ENCODE measurements at regions not wholly inside any gene's neighbourhood (a gene's known extent, or its start where the extent isn't known, plus 50 kb on each side); places are given as distances from the start of the nearest gene placed in this dataset.

DNA sequence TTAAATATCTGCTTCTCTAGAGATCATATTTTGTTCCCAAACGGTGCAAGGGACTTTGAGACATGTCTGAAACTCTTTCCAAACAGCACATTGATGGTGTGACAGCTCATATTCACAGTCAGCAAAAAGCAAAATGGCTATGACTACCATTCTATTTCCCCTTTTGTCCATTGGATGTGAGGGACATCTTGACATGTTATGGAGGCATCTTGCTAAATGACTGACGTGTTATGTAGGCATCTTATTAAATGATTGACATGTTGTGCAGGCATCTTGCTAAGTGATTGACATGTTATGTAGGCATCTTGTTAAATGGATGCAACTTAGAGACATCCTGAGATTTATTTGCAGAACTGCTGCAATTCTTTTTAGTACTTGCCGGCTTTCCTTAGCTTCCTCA is 255.8 kb downstream of the DLL1 start:
- TF ChIP-seq, protein P1, sequence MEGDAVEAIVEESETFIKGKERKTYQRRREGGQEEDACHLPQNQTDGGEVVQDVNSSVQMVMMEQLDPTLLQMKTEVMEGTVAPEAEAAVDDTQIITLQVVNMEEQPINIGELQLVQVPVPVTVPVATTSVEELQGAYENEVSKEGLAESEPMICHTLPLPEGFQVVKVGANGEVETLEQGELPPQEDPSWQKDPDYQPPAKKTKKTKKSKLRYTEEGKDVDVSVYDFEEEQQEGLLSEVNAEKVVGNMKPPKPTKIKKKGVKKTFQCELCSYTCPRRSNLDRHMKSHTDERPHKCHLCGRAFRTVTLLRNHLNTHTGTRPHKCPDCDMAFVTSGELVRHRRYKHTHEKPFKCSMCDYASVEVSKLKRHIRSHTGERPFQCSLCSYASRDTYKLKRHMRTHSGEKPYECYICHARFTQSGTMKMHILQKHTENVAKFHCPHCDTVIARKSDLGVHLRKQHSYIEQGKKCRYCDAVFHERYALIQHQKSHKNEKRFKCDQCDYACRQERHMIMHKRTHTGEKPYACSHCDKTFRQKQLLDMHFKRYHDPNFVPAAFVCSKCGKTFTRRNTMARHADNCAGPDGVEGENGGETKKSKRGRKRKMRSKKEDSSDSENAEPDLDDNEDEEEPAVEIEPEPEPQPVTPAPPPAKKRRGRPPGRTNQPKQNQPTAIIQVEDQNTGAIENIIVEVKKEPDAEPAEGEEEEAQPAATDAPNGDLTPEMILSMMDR (IDR thresholded peaks at IDR 0.05; ENCODE audit: borderline replicate concordance, extremely low read depth, low read length, poor library complexity, severe bottlenecking): no peak
- TF ChIP-seq EZH2 (IDR thresholded peaks at IDR 0.05; ENCODE audit: borderline replicate concordance, low read depth, low read length, severe bottlenecking): no peak

Measured in DND-41 (cell line).